HCEC 1CT (cell line): ENCODE measurements at regions not wholly inside any gene's neighbourhood (a gene's known extent, or its start where the extent isn't known, plus 50 kb on each side); places are given as distances from the start of the nearest gene placed in this dataset.
"Not testable (repeated sequence)": the region's sequence is repeated elsewhere in the genome, so short reads cannot be mapped to it uniquely, and the experiment has no call there.

Experiments used
- DNase-seq: peaks from one replicate; pipeline ENCODE4 v3.0.0-alpha.2; 2017

GRCh38 chr4:120636120-120636630, 286.4 kb downstream of the PRDM5 start:
- no peak for DNase-seq

DNA sequence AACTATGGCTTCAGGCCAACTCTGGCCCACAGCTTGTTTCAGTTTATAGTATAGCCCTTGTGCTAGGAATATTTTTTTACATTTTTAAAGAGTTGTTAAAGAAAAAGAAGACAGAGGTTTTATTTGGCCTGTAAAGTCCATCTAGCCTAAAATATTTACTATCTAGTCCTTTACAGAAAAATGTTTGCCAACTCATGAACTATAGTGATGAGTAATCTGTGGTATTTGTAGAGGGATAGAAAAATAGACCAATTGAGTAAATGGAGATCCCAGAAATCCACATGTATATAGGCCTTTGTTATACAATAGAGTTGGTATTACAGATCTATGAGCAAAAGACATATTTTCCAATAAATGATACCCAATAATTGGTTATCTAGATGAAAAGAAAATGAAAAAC, 288.7 kb downstream of the PRDM5 start:
- DNase-seq: peak; percentile 1

- DNase-seq: no peak
These were observed 292.1 kb downstream of the PRDM5 start for GRCh38 chr4:120630427-120630826.

GRCh38 chr4:120629546-120630108, 292.9 kb downstream of the PRDM5 start:
- DNase-seq: no peak

GRCh38 chr4:120622601-120623000, 299.9 kb downstream of the PRDM5 start:
- no peak for DNase-seq

- no peak for DNase-seq
These were observed 305.4 kb downstream of the PRDM5 start for GRCh38 chr4:120617171-120617570.

DNA sequence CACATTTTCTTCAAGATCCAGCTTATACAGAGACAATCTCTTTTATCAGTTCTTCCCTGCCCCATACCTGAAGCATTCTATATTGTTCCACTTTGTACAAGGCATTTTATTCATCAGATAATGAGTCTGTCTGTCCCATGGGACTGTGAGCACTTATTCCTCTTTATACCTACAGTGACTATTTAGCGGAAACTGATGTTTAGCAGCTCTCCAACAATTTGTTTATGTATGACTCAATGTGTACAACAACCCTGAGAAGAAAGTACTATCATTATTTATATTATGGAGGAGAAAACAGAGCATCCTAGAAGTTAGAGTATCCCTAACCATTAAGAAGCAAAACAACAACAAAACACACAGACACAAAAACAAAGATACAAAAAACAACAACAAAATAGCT, 306.5 kb downstream of the PRDM5 start:
- DNase-seq: no peak

DNA sequence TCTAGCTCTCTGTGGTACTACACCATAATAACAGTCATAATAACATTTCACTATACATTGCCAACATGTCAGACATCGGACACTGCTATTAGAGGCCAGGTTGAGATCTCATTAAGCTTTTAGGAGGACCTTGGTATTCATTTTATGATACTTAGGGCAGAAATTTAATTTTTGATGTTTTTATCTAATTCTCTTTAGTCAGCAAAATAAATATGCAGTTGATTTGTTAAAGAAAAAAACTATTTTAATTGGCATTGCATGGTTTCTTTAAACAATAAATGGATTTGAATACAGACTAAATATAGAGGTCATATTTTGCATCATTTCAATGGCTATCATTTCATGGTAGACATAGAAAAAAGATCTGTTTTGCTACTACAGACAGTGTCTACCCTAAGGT, 308.7 kb downstream of the PRDM5 start:
- no peak for DNase-seq

GRCh38 chr4:120611092-120611491, 311.4 kb downstream of the PRDM5 start:
- no peak for DNase-seq

DNA sequence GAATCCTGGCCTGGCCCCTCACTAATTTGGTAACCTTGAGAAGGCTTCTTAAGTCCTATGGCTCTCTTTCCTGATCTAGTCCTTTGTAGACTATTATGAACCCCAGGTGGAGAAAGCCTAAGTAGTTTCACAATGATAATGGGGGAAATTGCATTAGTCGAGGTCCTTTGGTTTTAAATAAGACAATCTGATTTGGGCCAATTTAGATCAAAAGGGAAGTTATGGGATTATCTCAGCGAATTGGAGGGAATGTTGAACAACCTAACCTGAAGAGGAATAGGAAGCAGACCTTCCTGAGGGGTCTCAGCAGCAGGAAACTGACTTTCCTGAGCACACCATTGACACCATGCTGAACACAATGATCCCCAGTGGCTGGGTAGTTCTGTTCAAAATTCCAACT, 331.5 kb downstream of the PRDM5 start:
- DNase-seq: no peak

- no peak for DNase-seq
These were observed 332.7 kb downstream of the PRDM5 start for GRCh38 chr4:120589787-120590186.

- no peak for DNase-seq
These were observed 353.8 kb downstream of the PRDM5 start for GRCh38 chr4:120568731-120569130.

DNA sequence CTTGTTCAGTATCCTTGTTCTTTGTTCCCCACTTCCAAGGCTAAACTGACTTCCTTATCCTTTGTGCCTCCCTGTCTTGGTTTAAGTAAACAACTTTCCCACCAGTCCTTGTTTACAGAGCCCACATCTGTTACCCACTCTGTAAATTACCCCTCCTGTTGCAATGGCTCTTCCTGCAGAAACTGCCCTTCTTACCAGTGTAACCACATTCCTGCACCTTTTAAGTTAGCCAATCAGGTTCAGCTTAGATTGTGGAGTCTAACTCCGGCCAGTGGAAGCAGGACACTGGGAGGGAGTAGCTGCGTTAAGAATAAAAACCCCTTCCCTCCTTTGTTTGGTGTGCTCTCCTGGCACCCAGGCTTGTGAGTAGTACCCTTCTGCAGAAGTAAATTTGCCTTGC, 360.9 kb downstream of the PRDM5 start:
- DNase-seq: no peak

DNA sequence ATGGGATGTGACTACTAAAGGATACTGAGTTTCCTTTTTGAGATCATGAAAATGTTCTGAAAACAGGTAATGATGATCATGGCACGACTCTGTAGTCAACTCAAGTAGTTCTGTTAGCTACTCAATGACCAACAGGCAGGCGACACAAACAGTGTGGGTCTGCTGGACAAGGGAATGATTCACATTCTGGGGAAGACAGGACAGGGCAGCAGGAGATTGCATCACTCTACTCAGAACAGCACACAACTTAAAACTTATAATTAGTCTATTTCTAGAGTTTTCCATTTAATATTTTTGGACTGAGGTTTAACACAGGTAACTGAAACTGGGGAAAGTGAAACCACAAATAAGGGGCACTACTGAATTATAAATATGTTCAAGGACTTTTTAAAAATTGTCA, 365.2 kb downstream of the PRDM5 start:
- no peak for DNase-seq

GRCh38 chr4:120555058-120555457, 367.5 kb downstream of the PRDM5 start:
- DNase-seq: no peak

DNA sequence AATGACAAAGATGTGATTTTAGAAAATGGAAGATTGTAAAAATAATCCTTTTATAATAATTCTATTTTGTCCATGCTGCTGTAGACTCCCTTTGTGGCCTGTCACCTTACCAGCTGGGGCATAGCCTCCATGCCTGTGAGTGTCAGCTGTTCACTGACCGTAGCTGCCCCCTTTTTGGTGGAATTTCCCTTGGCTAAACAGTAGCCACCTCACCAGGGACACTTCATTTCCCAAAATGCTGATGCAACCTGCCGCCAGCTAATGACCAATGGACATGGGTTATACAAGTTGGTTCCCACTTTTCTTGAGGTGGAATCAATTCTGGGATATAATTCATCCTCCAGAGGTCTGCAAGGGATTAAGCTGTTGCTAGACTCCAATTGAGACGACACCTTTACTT, 368.4 kb downstream of the PRDM5 start:
- DNase-seq: no peak

GRCh38 chr4:120550624-120551220, 371.8 kb downstream of the PRDM5 start:
- DNase-seq: not testable (repeated sequence)

GRCh38 chr4:120549011-120549570, 373.4 kb downstream of the PRDM5 start:
- DNase-seq: no peak

- no peak for DNase-seq
These were observed 377.1 kb downstream of the PRDM5 start for GRCh38 chr4:120545391-120545790.

- DNase-seq: no peak
These were observed 377.7 kb downstream of the PRDM5 start for GRCh38 chr4:120544838-120545237.

GRCh38 chr4:120540625-120541024, 381.9 kb downstream of the PRDM5 start:
- no peak for DNase-seq

DNA sequence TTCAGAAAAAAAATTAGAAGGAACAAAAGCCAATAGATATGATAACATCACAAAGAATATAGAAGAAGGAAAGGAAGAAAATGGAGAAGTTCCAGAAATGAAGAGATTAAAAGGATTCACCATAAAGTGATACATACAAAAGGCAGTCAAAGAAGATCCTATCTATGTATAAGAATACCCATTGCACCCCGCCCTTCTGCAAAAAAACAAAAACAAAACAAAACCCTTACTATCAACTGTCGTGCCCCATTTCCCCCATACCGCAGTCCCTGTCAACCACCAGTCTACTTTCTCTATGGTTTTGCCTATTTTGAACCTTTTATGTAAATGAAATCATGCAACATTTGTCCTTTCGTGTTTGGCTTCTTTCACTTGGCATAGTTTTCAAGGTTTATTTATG, 385.6 kb downstream of the PRDM5 start:
- no peak for DNase-seq

DNA sequence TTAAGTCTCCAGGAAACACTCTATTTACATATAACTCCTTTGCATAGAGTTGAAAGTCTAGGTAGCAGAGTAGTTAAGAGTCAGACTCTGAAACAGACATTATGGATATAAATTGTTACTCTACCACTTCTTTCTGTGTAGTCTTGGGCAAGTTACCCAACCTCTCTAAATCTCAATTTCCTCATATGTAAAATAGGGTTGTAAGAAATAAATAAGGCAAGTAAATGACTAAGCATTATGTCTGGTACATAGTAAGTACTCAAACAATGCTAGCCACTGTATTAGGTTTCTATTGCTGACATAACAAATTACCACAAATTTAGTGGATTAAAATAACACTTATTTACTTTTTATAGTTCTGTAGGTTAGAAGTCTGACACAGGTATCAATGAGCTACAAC, 394.1 kb downstream of the PRDM5 start:
- DNase-seq: no peak

- no peak for DNase-seq
These were observed 396.5 kb downstream of the PRDM5 start for GRCh38 chr4:120526033-120526432.

DNA sequence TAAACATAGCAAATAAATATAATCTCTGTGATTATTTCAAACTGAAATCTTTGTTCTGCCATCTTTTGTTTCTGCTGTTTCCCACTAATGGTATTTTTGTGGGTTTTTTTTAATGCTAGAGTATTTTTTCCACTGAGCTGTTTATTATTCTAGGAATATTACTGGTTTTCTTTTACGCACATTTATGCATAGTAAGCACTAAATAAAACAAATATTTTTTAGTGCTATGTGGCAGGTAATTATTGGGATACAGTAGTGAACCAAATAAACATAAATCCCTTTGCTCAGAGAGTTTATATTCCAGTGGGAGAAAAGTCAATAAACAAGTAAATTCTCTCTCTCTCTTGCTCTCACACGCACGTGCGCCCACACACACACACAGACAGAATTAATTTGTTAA, 397.4 kb downstream of the PRDM5 start:
- DNase-seq: no peak
